Endothelial cell (in vitro differentiated cells): ENCODE measurements at regions not wholly inside any gene's neighbourhood (a gene's known extent, or its start where the extent isn't known, plus 50 kb on each side); places are given as distances from the start of the nearest gene placed in this dataset.
"Not testable (repeated sequence)": the region's sequence is repeated elsewhere in the genome, so short reads cannot be mapped to it uniquely, and the experiment has no call there.

ENCODE experiments used
- DNase-seq: peaks from one replicate; pipeline ENCODE4 v3.0.0; 2021; ENCODE audit warnings: low spot score
- H3K27ac Mint-ChIP-seq: one replicate; pipeline ENCODE4 v1.8.0; 2021; ENCODE audit warnings: mixed read lengths, inconsistent platforms; ENCODE audit not compliant: unreplicated experiment
- H3K27me3 Mint-ChIP-seq: one replicate; pipeline ENCODE4 v1.8.0; 2021; ENCODE audit warnings: mild to moderate bottlenecking, moderate library complexity, mixed read lengths, inconsistent platforms; ENCODE audit not compliant: unreplicated experiment
- H3K36me3 Mint-ChIP-seq: one replicate; pipeline ENCODE4 v1.8.0; 2021; ENCODE audit warnings: mild to moderate bottlenecking, low read depth, mixed read lengths, inconsistent platforms; ENCODE audit not compliant: unreplicated experiment
- H3K4me1 Mint-ChIP-seq: one replicate; pipeline ENCODE4 v1.8.0; 2021; ENCODE audit warnings: mild to moderate bottlenecking, mixed read lengths, inconsistent platforms; ENCODE audit not compliant: unreplicated experiment
- H3K4me3 Mint-ChIP-seq: one replicate; pipeline ENCODE4 v1.8.0; 2021; ENCODE audit warnings: mild to moderate bottlenecking, mixed read lengths, inconsistent platforms; ENCODE audit not compliant: unreplicated experiment
- H3K9me3 Mint-ChIP-seq: one replicate; pipeline ENCODE4 v1.8.0; 2021; ENCODE audit warnings: mixed read lengths, inconsistent platforms; ENCODE audit not compliant: unreplicated experiment
- CTCF ChIP-seq: fragments of 200-600 bp; sonication (generic); IDR thresholded peaks from one replicate; pipeline ENCODE4 v1.5.0; 2021; ENCODE audit warnings: antibody characterized with exemption; ENCODE audit not compliant: unreplicated experiment

GRCh38 chr1:198417039-198417438, 123.4 kb downstream of the ATP6V1G3 start:
- no peaks in the 10 kb centered on the region for H3K4me1 Mint-ChIP-seq
- no peaks in the 10 kb centered on the region for H3K36me3 Mint-ChIP-seq
- no peak overlapping the region for H3K4me3 Mint-ChIP-seq
- TF ChIP-seq CTCF: no peak
- H3K9me3 Mint-ChIP-seq: no peaks in the 10 kb centered on the region
- DNase-seq: no peak
- no peak overlapping the region for H3K27ac Mint-ChIP-seq
- H3K27me3 Mint-ChIP-seq: no peaks in the 10 kb centered on the region

GRCh38 chr1:198416296-198416695, 124.2 kb downstream of the ATP6V1G3 start:
- no peaks in the 10 kb centered on the region for H3K9me3 Mint-ChIP-seq
- no peak overlapping the region for H3K4me3 Mint-ChIP-seq
- no peaks in the 10 kb centered on the region for H3K4me1 Mint-ChIP-seq
- no peaks in the 10 kb centered on the region for H3K27me3 Mint-ChIP-seq
- H3K27ac Mint-ChIP-seq: no peak overlapping the region
- no peak for TF ChIP-seq CTCF
- no peak for DNase-seq
- no peaks in the 10 kb centered on the region for H3K36me3 Mint-ChIP-seq

DNA sequence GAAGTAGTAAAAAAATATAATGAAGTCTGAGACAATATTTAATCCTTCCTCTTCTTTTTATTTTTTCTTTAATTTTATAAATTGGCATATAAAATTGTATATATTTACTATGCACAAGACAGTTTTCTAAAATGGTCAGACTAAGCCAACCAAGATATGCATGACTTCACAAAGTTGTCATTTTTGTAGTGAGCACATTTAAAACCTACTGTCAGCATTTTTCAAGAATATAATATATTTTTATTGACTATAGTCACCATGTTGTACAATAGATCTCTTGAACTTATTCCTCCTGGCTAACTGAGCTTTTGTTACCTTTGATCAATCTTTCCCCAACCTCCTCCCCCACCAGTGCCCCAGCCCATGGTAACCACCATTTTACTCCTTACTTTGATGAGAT, 129.2 kb downstream of the ATP6V1G3 start:
- no peak for DNase-seq
- H3K4me1 Mint-ChIP-seq: no peaks in the 10 kb centered on the region
- H3K27ac Mint-ChIP-seq: no peak overlapping the region
- no peaks in the 10 kb centered on the region for H3K36me3 Mint-ChIP-seq
- H3K9me3 Mint-ChIP-seq: no peaks in the 10 kb centered on the region
- no peaks in the 10 kb centered on the region for H3K27me3 Mint-ChIP-seq
- no peak for TF ChIP-seq CTCF
- H3K4me3 Mint-ChIP-seq: no peak overlapping the region

DNA sequence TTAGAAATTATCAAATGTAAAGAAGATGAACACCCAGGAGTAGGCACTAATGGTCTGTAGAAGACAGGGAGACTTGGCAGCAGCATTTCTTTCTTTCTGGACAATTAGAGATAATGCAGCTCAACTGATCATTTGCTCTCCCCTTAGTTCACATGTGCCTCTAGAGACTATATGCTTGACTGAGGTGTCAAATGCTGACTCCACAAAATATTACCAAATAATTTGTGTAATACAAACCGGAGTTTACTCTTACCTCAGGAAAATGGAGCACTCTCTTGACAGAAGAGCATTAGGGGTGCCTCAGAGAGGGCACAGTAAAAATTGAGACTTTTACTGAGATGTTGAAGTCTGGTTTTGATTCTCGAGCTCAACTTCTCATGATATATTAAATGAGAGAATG, 131.8 kb downstream of the ATP6V1G3 start:
- no peaks in the 10 kb centered on the region for H3K27me3 Mint-ChIP-seq
- H3K36me3 Mint-ChIP-seq: no peaks in the 10 kb centered on the region
- no peak for DNase-seq
- no peaks in the 10 kb centered on the region for H3K4me1 Mint-ChIP-seq
- H3K9me3 Mint-ChIP-seq: no peaks in the 10 kb centered on the region
- no peak overlapping the region for H3K4me3 Mint-ChIP-seq
- no peak for TF ChIP-seq CTCF
- H3K27ac Mint-ChIP-seq: no peak overlapping the region

GRCh38 chr1:198404632-198405031, 135.8 kb downstream of the ATP6V1G3 start:
- H3K36me3 Mint-ChIP-seq, DNase-seq, H3K4me1 Mint-ChIP-seq, H3K27me3 Mint-ChIP-seq, H3K27ac Mint-ChIP-seq, H3K4me3 Mint-ChIP-seq, H3K9me3 Mint-ChIP-seq: not testable (repeated sequence)

GRCh38 chr1:198400063-198400462, 140.4 kb downstream of the ATP6V1G3 start:
- Mint-ChIP-seq H3K27ac (no peak overlapping the region), H3K36me3 (no peaks in the 10 kb centered on the region), H3K27me3 (no peaks in the 10 kb centered on the region), H3K9me3 (no peaks in the 10 kb centered on the region), H3K4me3 (no peak overlapping the region), H3K4me1 (no peaks in the 10 kb centered on the region)
- DNase-seq: no peak
- no peak for TF ChIP-seq CTCF
